Activated naive CD8-positive, alpha-beta T cell treated with anti-CD3 and anti-CD28 coated beads, Interleukin-2, amount 50 U/mL, for 24 hours (primary cell): ENCODE measurements at regions not wholly inside any gene's neighbourhood (a gene's known extent, or its start where the extent isn't known, plus 50 kb on each side); places are given as distances from the start of the nearest gene placed in this dataset.

Experiments used
- ATAC-seq: fragments of 150-1000 bp; cut with Tn5 transposase; one replicate; pipeline ENCODE4 v1.10.0; 2021
- DNase-seq: peaks from one replicate; pipeline ENCODE4 v3.0.0; 2021
- H3K27ac Mint-ChIP-seq: one replicate; pipeline ENCODE4 v1.8.0; 2021; ENCODE audit warnings: mild to moderate bottlenecking, mixed read lengths
- H3K27me3 Mint-ChIP-seq: one replicate; pipeline ENCODE4 v1.8.0; 2021; ENCODE audit warnings: mixed read lengths
- H3K36me3 Mint-ChIP-seq: one replicate; pipeline ENCODE4 v1.8.0; 2021; ENCODE audit warnings: low read depth, mixed read lengths
- H3K4me1 Mint-ChIP-seq: one replicate; pipeline ENCODE4 v1.8.0; 2021; ENCODE audit warnings: mixed read lengths
- H3K4me3 Mint-ChIP-seq: one replicate; pipeline ENCODE4 v1.8.0; 2021; ENCODE audit warnings: mild to moderate bottlenecking, moderate library complexity, mixed read lengths
- H3K9me3 Mint-ChIP-seq: one replicate; pipeline ENCODE4 v1.8.0; 2021; ENCODE audit warnings: mixed read lengths

- H3K4me3 Mint-ChIP-seq: no peak overlapping the region
- no peak overlapping the region for H3K27ac Mint-ChIP-seq
- H3K4me1 Mint-ChIP-seq: no peaks in the 10 kb centered on the region
- H3K36me3 Mint-ChIP-seq: no peaks in the 10 kb centered on the region
- H3K9me3 Mint-ChIP-seq: peaks cover 7% of the 10 kb centered on the region
- H3K27me3 Mint-ChIP-seq: no peaks in the 10 kb centered on the region
- no peak for ATAC-seq
- no peak for DNase-seq
Measured at GRCh38 chr5:28077291-28078240, 1039.2 kb upstream of the CDH9 start.

GRCh38 chr5:28066856-28067255 is 1028.5 kb upstream of the CDH9 start:
- Mint-ChIP-seq H3K27me3 (no peaks in the 10 kb centered on the region), H3K4me1 (no peaks in the 10 kb centered on the region), H3K27ac (no peak overlapping the region), H3K36me3 (no peaks in the 10 kb centered on the region), H3K4me3 (no peak overlapping the region), H3K9me3 (peaks cover 2% of the 10 kb centered on the region)
- DNase-seq: no peak
- no peak for ATAC-seq

- Mint-ChIP-seq H3K4me3 (no peak overlapping the region), H3K27me3 (no peaks in the 10 kb centered on the region)
- ATAC-seq: no peak
Measured at GRCh38 chr5:28065656-28066055, 1027.3 kb upstream of the CDH9 start.

GRCh38 chr5:28046596-28046995 is 1008.2 kb upstream of the CDH9 start:
- DNase-seq (no peak), ATAC-seq (no peak)
- H3K36me3 Mint-ChIP-seq: no peaks in the 10 kb centered on the region
- H3K4me3 Mint-ChIP-seq: no peak overlapping the region
- no peaks in the 10 kb centered on the region for H3K27me3 Mint-ChIP-seq
- H3K9me3 Mint-ChIP-seq: peaks cover 5% of the 10 kb centered on the region
- H3K4me1 Mint-ChIP-seq: no peaks in the 10 kb centered on the region
- no peak overlapping the region for H3K27ac Mint-ChIP-seq

More at GRCh38 chr5:28065656-28066055, 1027.3 kb upstream of the CDH9 start:
- Mint-ChIP-seq H3K4me1 (no peaks in the 10 kb centered on the region), H3K27ac (no peak overlapping the region), H3K36me3 (no peaks in the 10 kb centered on the region), H3K9me3 (no peaks in the 10 kb centered on the region)
- no peak for DNase-seq

GRCh38 chr5:28027851-28028250 is 989.5 kb upstream of the CDH9 start:
- Mint-ChIP-seq H3K27ac (no peak overlapping the region), H3K27me3 (no peaks in the 10 kb centered on the region), H3K36me3 (no peaks in the 10 kb centered on the region), H3K4me3 (no peak overlapping the region), H3K4me1 (no peaks in the 10 kb centered on the region), H3K9me3 (peaks cover 33% of the 10 kb centered on the region)
- ATAC-seq (no peak), DNase-seq (no peak)

GRCh38 chr5:28017178-28017577 is 978.8 kb upstream of the CDH9 start:
- H3K4me3 Mint-ChIP-seq: no peak overlapping the region
- no peak for ATAC-seq
- no peak overlapping the region for H3K27ac Mint-ChIP-seq
- no peak for DNase-seq
- no peaks in the 10 kb centered on the region for H3K4me1 Mint-ChIP-seq
- no peaks in the 10 kb centered on the region for H3K27me3 Mint-ChIP-seq
- H3K9me3 Mint-ChIP-seq: peaks cover 47% of the 10 kb centered on the region
- H3K36me3 Mint-ChIP-seq: no peaks in the 10 kb centered on the region

GRCh38 chr5:28014779-28015178 is 976.4 kb upstream of the CDH9 start:
- DNase-seq (no peak), ATAC-seq (no peak)
- no peaks in the 10 kb centered on the region for H3K27me3 Mint-ChIP-seq
- no peaks in the 10 kb centered on the region for H3K36me3 Mint-ChIP-seq
- H3K4me1 Mint-ChIP-seq: no peaks in the 10 kb centered on the region
- H3K27ac Mint-ChIP-seq: no peak overlapping the region
- peaks cover 51% of the 10 kb centered on the region for H3K9me3 Mint-ChIP-seq
- H3K4me3 Mint-ChIP-seq: no peak overlapping the region

- Mint-ChIP-seq H3K27me3 (no peaks in the 10 kb centered on the region), H3K4me1 (no peaks in the 10 kb centered on the region), H3K4me3 (no peak overlapping the region), H3K9me3 (peaks cover 51% of the 10 kb centered on the region), H3K27ac (no peak overlapping the region), H3K36me3 (no peaks in the 10 kb centered on the region)
- no peak for DNase-seq
- ATAC-seq: no peak
Measured at GRCh38 chr5:28012538-28012937, 974.2 kb upstream of the CDH9 start.

GRCh38 chr5:28009576-28009975 is 971.2 kb upstream of the CDH9 start:
- peaks cover 42% of the 10 kb centered on the region for H3K9me3 Mint-ChIP-seq
- H3K27me3 Mint-ChIP-seq: no peaks in the 10 kb centered on the region
- H3K27ac Mint-ChIP-seq: no peak overlapping the region
- H3K4me1 Mint-ChIP-seq: no peaks in the 10 kb centered on the region
- no peak overlapping the region for H3K4me3 Mint-ChIP-seq
- ATAC-seq (no peak), DNase-seq (no peak)
- H3K36me3 Mint-ChIP-seq: no peaks in the 10 kb centered on the region

GRCh38 chr5:27996665-27997064 is 958.3 kb upstream of the CDH9 start:
- Mint-ChIP-seq H3K36me3 (no peaks in the 10 kb centered on the region), H3K27me3 (no peaks in the 10 kb centered on the region), H3K4me1 (no peaks in the 10 kb centered on the region), H3K27ac (no peak overlapping the region), H3K9me3 (peaks cover 15% of the 10 kb centered on the region), H3K4me3 (no peak overlapping the region)
- ATAC-seq: no peak
- DNase-seq: no peak

- no peak for DNase-seq
- Mint-ChIP-seq H3K4me1 (no peaks in the 10 kb centered on the region), H3K27ac (no peak overlapping the region), H3K36me3 (no peaks in the 10 kb centered on the region), H3K9me3 (peaks cover 14% of the 10 kb centered on the region), H3K4me3 (no peak overlapping the region), H3K27me3 (no peaks in the 10 kb centered on the region)
- ATAC-seq: no peak
Measured at GRCh38 chr5:27995867-27996266, 957.5 kb upstream of the CDH9 start.

- H3K9me3 Mint-ChIP-seq: peaks cover 23% of the 10 kb centered on the region
- H3K36me3 Mint-ChIP-seq: no peaks in the 10 kb centered on the region
- DNase-seq (no peak), ATAC-seq (no peak)
- H3K27ac Mint-ChIP-seq: no peak overlapping the region
- no peaks in the 10 kb centered on the region for H3K4me1 Mint-ChIP-seq
- H3K4me3 Mint-ChIP-seq: no peak overlapping the region
- H3K27me3 Mint-ChIP-seq: no peaks in the 10 kb centered on the region
Measured at GRCh38 chr5:27978322-27978721, 939.9 kb upstream of the CDH9 start.

- Mint-ChIP-seq H3K36me3 (no peaks in the 10 kb centered on the region), H3K27ac (no peak overlapping the region), H3K4me1 (no peaks in the 10 kb centered on the region), H3K9me3 (peaks cover 32% of the 10 kb centered on the region), H3K27me3 (no peaks in the 10 kb centered on the region), H3K4me3 (no peak overlapping the region)
- DNase-seq (no peak), ATAC-seq (no peak)
Measured at GRCh38 chr5:27969157-27969556, 930.8 kb upstream of the CDH9 start.

- no peak overlapping the region for H3K27ac Mint-ChIP-seq
- no peak overlapping the region for H3K4me3 Mint-ChIP-seq
- H3K27me3 Mint-ChIP-seq: no peaks in the 10 kb centered on the region
- H3K36me3 Mint-ChIP-seq: no peaks in the 10 kb centered on the region
- ATAC-seq: no peak
- H3K4me1 Mint-ChIP-seq: no peaks in the 10 kb centered on the region
- peaks cover 49% of the 10 kb centered on the region for H3K9me3 Mint-ChIP-seq
- DNase-seq: no peak
Measured at GRCh38 chr5:27963050-27963783, 924.8 kb upstream of the CDH9 start.

- ATAC-seq: no peak
- no peak overlapping the region for H3K4me3 Mint-ChIP-seq
- no peaks in the 10 kb centered on the region for H3K36me3 Mint-ChIP-seq
- no peaks in the 10 kb centered on the region for H3K4me1 Mint-ChIP-seq
- peaks cover 50% of the 10 kb centered on the region for H3K9me3 Mint-ChIP-seq
- H3K27me3 Mint-ChIP-seq: no peaks in the 10 kb centered on the region
- no peak for DNase-seq
- no peak overlapping the region for H3K27ac Mint-ChIP-seq
Measured at GRCh38 chr5:27962198-27962597, 923.8 kb upstream of the CDH9 start.
